GM19372 (cell line): ENCODE measurements at regions not wholly inside any gene's neighbourhood (a gene's known extent, or its start where the extent isn't known, plus 50 kb on each side); places are given as distances from the start of the nearest gene placed in this dataset.

Source experiments
- ATAC-seq: cut with Tn5 transposase; IDR thresholded peaks from one replicate; pipeline ENCODE4 v1.9.1; 2021; ENCODE audit warnings: mild to moderate bottlenecking, low read depth, moderate library complexity; ENCODE audit not compliant: unreplicated experiment

- no peak for ATAC-seq
Observed at GRCh38 chr1:87665151-87665550, 336.5 kb downstream of the LMO4 start.

DNA sequence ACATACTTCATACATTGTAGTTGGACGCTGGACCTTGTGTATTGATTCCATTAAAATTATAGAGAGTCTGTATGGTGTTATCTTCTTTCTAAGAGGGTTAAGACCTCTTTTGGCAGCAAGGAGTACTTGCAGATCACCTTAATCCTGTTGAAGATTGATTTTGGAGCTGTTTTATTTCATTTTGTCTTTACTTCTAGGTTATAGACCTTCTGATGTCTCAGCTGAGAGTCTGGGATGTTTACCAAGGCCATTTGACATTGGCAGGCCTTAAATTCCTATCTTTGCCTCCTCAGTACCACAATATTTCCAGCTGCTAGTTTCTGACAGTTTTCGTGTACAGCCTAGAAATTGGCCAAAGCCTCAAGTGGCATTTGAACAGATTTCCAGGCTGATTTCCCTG lies 338.0 kb downstream of the LMO4 start:
- ATAC-seq: no peak

- ATAC-seq: no peak
Observed at GRCh38 chr1:87669674-87670073, 341.0 kb downstream of the LMO4 start.

- no peak for ATAC-seq
Observed at GRCh38 chr1:87673309-87673708, 344.6 kb downstream of the LMO4 start.

DNA sequence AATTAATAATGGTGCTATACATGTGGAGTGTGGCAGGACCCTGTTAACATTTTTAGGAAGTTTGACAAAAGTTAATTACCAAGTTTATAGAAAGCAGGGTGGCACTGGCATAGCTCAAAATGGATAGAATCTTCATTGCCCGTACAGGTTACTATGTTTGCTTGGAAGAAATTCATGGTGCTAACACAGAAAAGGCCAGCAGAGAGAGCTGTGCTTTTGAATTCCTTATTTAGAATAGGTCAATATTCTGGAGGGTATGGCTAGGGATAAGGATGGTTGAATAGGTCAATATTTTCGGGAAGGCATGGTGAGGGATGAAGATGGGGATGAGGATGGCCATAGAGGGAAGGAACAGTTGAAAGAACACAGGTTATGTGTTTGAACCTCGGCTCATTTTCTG lies 345.1 kb downstream of the LMO4 start:
- ATAC-seq: no peak

DNA sequence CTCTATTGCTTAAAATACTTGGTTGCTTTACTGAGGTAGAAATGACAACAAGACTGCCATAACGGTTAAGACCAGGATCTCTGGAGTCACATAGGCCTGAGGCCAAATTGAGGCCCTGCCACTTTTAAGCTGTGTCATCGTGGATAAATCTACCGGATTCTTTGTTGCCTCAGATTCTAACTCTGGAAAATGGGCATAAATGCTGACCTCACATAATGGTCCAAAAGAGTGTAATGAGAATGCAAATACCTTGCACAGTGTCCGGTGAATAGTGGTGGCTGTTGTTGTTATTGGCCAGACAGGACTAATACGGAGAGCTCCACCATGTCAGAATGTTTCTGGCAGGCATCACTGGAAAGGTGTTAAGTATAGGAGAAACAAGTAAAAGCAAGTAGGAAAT lies 346.1 kb downstream of the LMO4 start:
- ATAC-seq: no peak

DNA sequence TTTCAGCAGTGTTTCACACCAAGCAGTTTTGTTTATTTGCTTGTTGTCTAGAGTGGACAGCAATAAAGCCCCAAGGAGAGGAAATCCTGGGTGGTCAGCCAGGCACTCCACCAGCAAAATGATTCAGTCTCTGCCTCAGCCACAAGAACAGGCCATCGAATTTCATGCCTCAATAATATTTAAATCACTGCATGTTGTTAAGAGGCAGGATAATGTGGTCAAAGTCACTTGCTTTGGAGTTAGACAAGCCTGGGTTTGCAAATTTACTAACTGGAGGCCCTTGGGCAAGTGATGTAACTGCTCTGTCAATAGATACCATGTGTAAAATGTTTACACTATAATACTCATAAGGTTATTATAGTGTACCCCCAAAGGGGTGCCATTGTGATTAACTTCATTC lies 349.6 kb downstream of the LMO4 start:
- no peak for ATAC-seq

DNA sequence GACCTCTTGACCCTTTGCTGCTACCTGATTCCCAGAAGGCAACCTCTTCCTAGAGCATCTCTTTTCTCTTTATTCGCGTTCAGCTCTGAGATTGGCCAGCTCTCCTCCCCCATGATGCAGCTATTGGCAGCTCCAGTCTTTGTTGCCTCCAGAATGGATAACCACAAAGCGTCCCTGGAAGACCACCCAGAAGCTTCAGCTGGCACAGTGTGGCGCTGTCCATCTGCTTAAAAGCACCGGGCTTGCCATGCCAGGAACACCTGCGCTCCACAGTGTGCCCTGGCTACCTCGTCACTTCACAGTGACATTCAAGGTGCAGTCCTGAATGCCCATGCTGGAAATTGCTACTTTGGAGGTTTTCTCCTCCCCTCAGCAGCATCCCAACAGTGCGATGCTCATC lies 353.9 kb downstream of the LMO4 start:
- ATAC-seq: no peak

DNA sequence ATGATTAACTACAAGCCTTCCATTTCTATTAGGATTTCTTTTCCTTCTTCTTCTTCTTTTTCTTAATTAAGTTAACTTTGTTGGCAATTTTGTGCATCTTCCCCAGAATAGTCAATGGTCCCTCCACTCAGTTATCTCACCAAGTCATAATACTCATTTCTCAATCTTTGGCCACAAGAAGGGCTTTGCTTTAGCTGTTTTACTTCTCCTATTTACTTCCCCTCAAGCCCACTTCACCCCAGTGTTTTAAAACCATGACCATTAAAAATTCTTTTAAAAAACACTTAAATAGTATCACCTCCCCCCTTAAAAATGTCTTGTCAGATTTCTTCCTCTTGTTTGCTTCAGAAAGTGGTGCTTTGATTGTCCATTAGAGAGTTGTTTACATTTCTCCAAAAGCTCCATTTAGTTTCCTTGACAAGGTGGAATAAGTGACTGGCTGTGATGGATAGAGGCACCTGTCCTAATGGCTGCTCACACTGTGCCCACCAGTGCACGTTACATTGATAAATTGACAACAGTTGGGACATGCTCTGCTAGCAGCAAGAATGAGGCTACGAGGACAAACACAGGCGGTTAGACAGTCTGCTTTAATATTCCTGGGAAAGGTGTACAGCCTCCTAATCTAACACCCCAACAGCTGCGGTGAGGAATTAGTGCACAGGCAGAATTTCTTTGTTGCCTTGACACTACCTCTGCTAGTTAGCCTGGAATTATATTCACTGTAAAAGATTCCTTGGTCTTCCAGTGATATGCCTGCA lies 354.7 kb downstream of the LMO4 start:
- no peak for ATAC-seq

DNA sequence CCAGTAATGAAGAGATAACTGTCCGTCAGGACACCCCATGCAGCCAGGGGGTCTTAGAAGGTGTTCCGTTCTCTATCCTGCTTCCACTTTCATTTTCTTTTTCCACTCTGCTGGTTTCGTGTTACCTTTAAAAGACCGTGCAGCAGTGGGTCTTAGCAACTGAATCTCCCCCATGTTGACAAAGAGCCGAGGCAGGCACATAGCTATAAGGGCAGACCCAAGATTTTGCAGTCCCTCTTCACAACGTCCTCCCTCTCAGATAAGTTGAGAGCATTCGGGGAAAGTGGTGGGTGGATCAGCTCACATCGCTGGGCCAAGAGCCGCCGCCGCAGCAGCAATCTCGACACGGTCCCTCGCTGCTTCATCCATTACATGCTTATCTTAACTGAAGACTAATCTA lies 355.5 kb downstream of the LMO4 start:
- no peak for ATAC-seq

DNA sequence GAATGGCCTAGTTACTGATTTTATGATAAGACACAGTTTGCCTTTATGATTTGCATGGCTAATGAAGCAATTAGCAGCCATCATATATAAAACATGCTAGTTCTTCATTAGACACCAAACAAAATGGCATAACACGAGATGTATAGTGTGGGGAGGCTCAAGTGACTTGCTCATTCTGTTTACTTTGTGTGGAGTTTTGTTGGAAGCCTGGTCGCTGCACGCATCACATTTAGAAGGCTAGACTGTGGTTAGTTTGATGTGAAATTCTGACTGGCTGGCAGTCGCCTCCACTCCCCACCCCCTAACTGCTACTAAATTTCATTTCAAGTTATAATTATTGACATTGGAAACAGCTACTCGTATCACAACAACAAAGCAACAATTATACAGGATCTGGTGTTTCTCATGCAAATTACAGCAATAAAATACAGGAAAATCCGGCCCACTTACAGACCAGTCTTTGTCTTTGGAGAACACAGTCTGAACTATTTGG lies 356.1 kb downstream of the LMO4 start:
- ATAC-seq: no peak

- no peak for ATAC-seq
Observed at GRCh38 chr1:87685311-87686135, 356.8 kb downstream of the LMO4 start.

GRCh38 chr1:87686136-87686495 lies 357.4 kb downstream of the LMO4 start:
- ATAC-seq: no peak

DNA sequence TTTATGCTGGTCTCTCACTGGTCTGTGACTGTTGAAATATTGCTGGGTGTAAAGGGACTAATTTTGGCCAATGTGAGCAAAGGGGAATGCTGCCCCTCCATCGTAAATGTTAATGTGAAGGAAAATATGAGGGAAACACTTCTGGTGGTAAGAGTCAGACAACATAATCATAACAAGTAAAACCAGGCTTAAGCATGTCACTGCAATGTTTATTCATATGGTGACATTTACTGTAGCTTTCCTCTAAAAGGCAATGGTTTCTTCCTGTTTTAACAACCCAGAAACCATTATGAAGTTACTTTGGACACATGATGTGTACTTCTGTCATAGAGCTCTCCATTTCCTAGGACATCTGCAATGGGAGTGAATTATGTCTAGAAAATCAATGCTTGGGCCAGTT lies 358.0 kb downstream of the LMO4 start:
- no peak for ATAC-seq

DNA sequence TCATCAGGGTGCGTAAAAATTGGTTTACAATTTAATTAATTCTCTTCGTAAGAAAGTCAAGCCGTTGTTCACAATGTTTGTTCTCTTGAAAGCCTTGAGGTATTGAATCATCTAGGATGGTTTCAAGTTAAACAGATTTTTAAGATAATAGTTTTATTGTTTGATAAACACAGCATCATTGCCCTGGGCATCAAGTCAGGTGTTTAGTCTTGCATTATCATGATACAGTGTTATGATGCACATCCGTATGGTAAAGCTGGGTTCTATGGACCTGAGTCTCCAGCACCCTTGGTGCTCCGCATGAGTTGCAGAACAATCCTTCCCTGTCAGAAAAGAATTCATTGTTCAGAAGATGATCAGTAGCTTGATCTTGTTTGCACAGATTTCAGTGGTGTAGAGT lies 359.5 kb downstream of the LMO4 start:
- ATAC-seq: no peak

GRCh38 chr1:87689487-87689886 lies 360.8 kb downstream of the LMO4 start:
- no peak for ATAC-seq

- no peak for ATAC-seq
Observed at GRCh38 chr1:87696483-87696882, 367.8 kb downstream of the LMO4 start.

DNA sequence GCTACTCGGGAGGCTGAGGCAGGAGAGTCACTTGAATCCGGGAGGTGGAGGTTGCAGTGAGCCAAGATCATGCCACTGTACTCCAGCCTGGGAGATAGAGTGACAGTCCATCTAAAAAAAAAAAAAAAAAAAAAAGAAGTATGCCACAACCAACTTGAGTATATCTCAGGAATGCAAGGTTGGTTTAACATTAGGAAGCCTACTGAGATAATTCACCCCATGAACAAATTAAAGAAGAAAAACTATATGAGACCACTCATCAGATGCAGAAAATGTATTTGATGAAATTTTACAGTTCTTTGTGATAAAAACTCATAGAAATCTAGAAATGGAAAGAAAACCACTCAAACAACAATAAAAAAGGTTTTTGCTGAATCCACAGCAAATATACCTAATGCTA lies 373.8 kb downstream of the LMO4 start:
- ATAC-seq: no peak

- no peak for ATAC-seq
Observed at GRCh38 chr1:87705233-87705632, 376.6 kb downstream of the LMO4 start.

DNA sequence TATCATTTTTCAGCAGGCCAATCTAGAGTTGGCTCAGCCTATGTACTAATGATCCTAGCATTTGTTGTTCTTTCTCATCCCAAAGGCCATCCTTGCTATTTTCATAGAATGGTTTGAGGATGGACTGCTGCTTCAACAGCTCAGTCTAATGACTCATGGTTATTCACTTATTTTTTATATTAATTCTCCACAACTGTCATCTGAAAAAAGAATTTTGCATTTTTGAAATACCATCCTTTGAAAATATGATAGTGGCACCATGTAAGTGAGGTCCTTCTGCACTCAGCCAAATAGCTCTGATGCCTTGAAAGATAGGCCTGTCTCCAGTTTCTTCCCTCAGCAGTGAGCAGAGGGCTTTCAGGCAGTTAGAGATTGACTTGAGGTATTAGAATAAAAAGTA lies 377.5 kb downstream of the LMO4 start:
- ATAC-seq: no peak

- ATAC-seq: no peak
Observed at GRCh38 chr1:87706779-87707228, 378.1 kb downstream of the LMO4 start.

DNA sequence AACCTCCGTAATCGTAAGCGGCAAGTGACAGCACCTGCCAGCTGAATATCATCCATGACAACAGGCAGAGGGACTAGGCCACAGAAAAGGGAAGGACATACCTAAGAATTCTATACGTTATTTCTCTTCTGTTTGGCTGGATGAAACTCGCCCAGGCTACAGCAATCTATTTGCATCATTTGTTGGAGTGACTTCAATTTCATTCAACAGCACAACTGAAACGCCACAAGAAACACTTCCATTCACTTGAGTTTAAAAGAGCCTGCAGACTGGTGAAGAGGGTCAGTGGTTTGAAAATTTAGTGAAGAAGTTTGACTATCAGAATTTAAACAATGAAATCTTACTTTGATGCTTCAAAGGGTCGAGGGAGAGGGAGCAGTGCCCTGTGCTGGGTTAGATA lies 378.7 kb downstream of the LMO4 start:
- no peak for ATAC-seq
